SK-N-SH (cell line): ENCODE measurements at regions not wholly inside any gene's neighbourhood (a gene's known extent, or its start where the extent isn't known, plus 50 kb on each side); places are given as distances from the start of the nearest gene placed in this dataset.
A peak's percentile ranks its signal among the peaks of the same experiment; 100 is the strongest.

Experiments
- CTCF ChIA-PET: fragments of 300-600, 350-600 bp; formaldehyde crosslinking; extraction: SDS; loops from one replicate; lab custom pipeline; 2021; lab: Yijun Ruan, JAX
- POLR2A ChIA-PET: fragments of 350-600 bp; sonication (Branson Sonifier 250); formaldehyde crosslinking; extraction: SDS; loops from one replicate; lab custom pipeline; 2020; ENCODE audit warnings: antibody characterized with exemption, inconsistent platforms; lab: Yijun Ruan, JAX
- DNase-seq: peaks from one replicate; pipeline ENCODE4 v3.0.0; 2012
- H2AFZ ChIP-seq: fragments of 200-600 bp; sonication (generic); 2 replicates; pipeline ENCODE4 v1.8.1; 2016; ENCODE audit warnings: antibody characterized with exemption, mild to moderate bottlenecking, low read depth
- H3F3A ChIP-seq: fragments of 200-600 bp; sonication (generic); replicated peaks from 2 replicates; pipeline ENCODE3; 2016; ENCODE audit warnings: antibody characterized with exemption, mild to moderate bottlenecking; ENCODE audit not compliant: insufficient read depth
- H3K27ac ChIP-seq, 2 experiments: fragments of 200-500 bp in 1 of 2; fragments of 200-600 bp in 1 of 2; sonication (Bioruptor generic) in 1 of 2; sonication (generic), shearing (Covaris generic) in 1 of 2; 2 replicates each; pipeline versions ENCODE4 v1.5.1 to v1.6.1; 2014 to 2016; ENCODE audit warnings: low read depth in 2 of 2, inconsistent platforms in 1 of 2, low read length in 1 of 2, mild to moderate bottlenecking in 1 of 2, mixed read lengths in 1 of 2
- H3K27me3 ChIP-seq: fragments of 200-600 bp; sonication (generic), shearing (Covaris generic); 2 replicates; pipeline ENCODE4 v1.6.1; 2016; ENCODE audit warnings: mixed run types; ENCODE audit not compliant: insufficient read depth
- H3K36me3 ChIP-seq, 2 experiments: fragments of 200-500 bp in 1 of 2; fragments of 200-600 bp in 1 of 2; sonication (Bioruptor generic) in 1 of 2; sonication (generic) in 1 of 2; replicated peaks in 1 of 2; 2 replicates each; pipeline versions ENCODE3 to v1.5.1; 2014 to 2016; ENCODE audit warnings: low read length in 1 of 2, mild to moderate bottlenecking in 1 of 2; ENCODE audit not compliant: insufficient read depth in 2 of 2, control insufficient read depth in 1 of 2
- H3K4me1 ChIP-seq, 2 experiments: fragments of 200-500 bp in 1 of 2; fragments of 200-600 bp in 1 of 2; sonication (Bioruptor generic) in 1 of 2; sonication (generic), shearing (Covaris generic) in 1 of 2; 2 replicates each; pipeline versions ENCODE4 v1.5.1 to v1.6.1; 2014 to 2016; ENCODE audit warnings: low read depth in 1 of 2, low read length in 1 of 2, mixed run types in 1 of 2; ENCODE audit not compliant: insufficient read depth in 2 of 2, control insufficient read depth in 1 of 2
- H3K4me2 ChIP-seq: fragments of 200-600 bp; sonication (generic), shearing (Covaris generic); 2 replicates; pipeline ENCODE4 v1.6.1; 2017; ENCODE audit warnings: mixed run types
- H3K4me3 ChIP-seq, 2 experiments: fragments of 200-500 bp in 1 of 2; fragments of 200-600 bp in 1 of 2; sonication (Bioruptor generic) in 1 of 2; sonication (generic), shearing (Covaris generic) in 1 of 2; 2 replicates each; pipeline versions ENCODE4 v1.5.1 to v1.8.1; 2014 to 2016; ENCODE audit warnings: low read depth in 2 of 2, inconsistent platforms in 1 of 2, low read length in 1 of 2, mild to moderate bottlenecking in 1 of 2, mixed read lengths in 1 of 2, moderate library complexity in 1 of 2
- H3K79me2 ChIP-seq: fragments of 200-600 bp; sonication (generic); 2 replicates; pipeline ENCODE4 v1.8.1; 2017; ENCODE audit warnings: mild to moderate bottlenecking; ENCODE audit not compliant: insufficient read depth
- H3K9ac ChIP-seq: fragments of 200-600 bp; sonication (generic); 2 replicates; pipeline ENCODE4 v1.6.1; 2017; ENCODE audit warnings: mixed run types
- H3K9me2 ChIP-seq: fragments of 200-600 bp; sonication (generic); 2 replicates; pipeline ENCODE4 v1.6.1; 2017; ENCODE audit warnings: mixed run types
- H3K9me3 ChIP-seq: fragments of 200-600 bp; sonication (generic); 2 replicates; pipeline ENCODE4 v1.6.1; 2017; ENCODE audit warnings: mixed run types, mild to moderate bottlenecking, moderate library complexity
- H4K20me1 ChIP-seq: fragments of 200-600 bp; sonication (generic); 2 replicates; pipeline ENCODE4 v1.6.1; 2017; ENCODE audit warnings: mild to moderate bottlenecking, mixed run types; ENCODE audit not compliant: insufficient read depth
- ELF1 ChIP-seq: IDR thresholded peaks from 2 replicates; pipeline ENCODE4 v1.4.0; 2012
- EP300 ChIP-seq, 2 experiments: IDR thresholded peaks; 2 replicates each; pipeline versions ENCODE4 v1.4.0 to v1.6.1; 2012; ENCODE audit warnings: borderline replicate concordance in 1 of 2, low read depth in 1 of 2, low read length in 1 of 2
- FOXJ3 ChIP-seq: sonication (generic); formaldehyde crosslinking; IDR thresholded peaks from 2 replicates; pipeline ENCODE4 v1.5.1; 2020; ENCODE audit warnings: mild to moderate bottlenecking, missing genetic modification reagents
- GABPA ChIP-seq: IDR thresholded peaks from 2 replicates; pipeline ENCODE4 v1.4.0; 2012; ENCODE audit warnings: low read depth, mild to moderate bottlenecking
- IRF3 ChIP-seq: fragments of 150-350 bp; IDR thresholded peaks from 2 replicates; pipeline ENCODE4 v1.6.1; 2016; ENCODE audit warnings: mild to moderate bottlenecking, low read depth, low read length
- JUND ChIP-seq: IDR thresholded peaks from 2 replicates; pipeline ENCODE4 v1.4.0; 2012
- MAX ChIP-seq: IDR thresholded peaks from 2 replicates; pipeline ENCODE4 v1.4.0; 2012; ENCODE audit warnings: low read depth
- MEF2A ChIP-seq: IDR thresholded peaks from 2 replicates; pipeline ENCODE4 v1.4.0; 2012; ENCODE audit warnings: low read depth, borderline replicate concordance
- MXI1 ChIP-seq: IDR thresholded peaks from 2 replicates; pipeline ENCODE4 v1.6.1; 2012; ENCODE audit warnings: mild to moderate bottlenecking, low read depth, low read length, improper control_type of control experiment
- POLR2AphosphoS5 ChIP-seq: IDR thresholded peaks from 2 replicates; pipeline ENCODE4 v1.6.1; 2012; ENCODE audit warnings: low read depth, low read length
- RCOR1 ChIP-seq: fragments of 150-350 bp; IDR thresholded peaks from 2 replicates; pipeline ENCODE4 v1.6.1; 2017; ENCODE audit warnings: antibody characterized with exemption, low read length
- REST ChIP-seq: IDR thresholded peaks from 2 replicates; pipeline ENCODE4 v1.6.1; 2012; ENCODE audit warnings: mild to moderate bottlenecking, low read depth, low read length, moderate library complexity
- SIN3A ChIP-seq: IDR thresholded peaks from 2 replicates; pipeline ENCODE4 v1.6.1; 2012; ENCODE audit warnings: low read depth, mild to moderate bottlenecking, low read length, moderate library complexity, borderline replicate concordance
- SMC3 ChIP-seq: IDR thresholded peaks from 2 replicates; pipeline ENCODE4 v1.6.1; 2012; ENCODE audit warnings: low read depth, low read length, improper control_type of control experiment
- TAF1 ChIP-seq: IDR thresholded peaks from 2 replicates; pipeline ENCODE4 v1.6.1; 2012; ENCODE audit warnings: low read depth, mild to moderate bottlenecking, low read length, moderate library complexity, borderline replicate concordance
- TEAD4 ChIP-seq: IDR thresholded peaks from 2 replicates; pipeline ENCODE4 v1.4.0; 2012; ENCODE audit warnings: mild to moderate bottlenecking, borderline replicate concordance; ENCODE audit not compliant: insufficient read depth
- USF1 ChIP-seq: IDR thresholded peaks from 2 replicates; pipeline ENCODE4 v1.4.0; 2012; ENCODE audit warnings: low read depth, borderline replicate concordance
- USF2 ChIP-seq: fragments of 150-350 bp; IDR thresholded peaks from 2 replicates; pipeline ENCODE4 v1.6.1; 2017; ENCODE audit warnings: antibody characterized with exemption, low read length, low read depth, borderline replicate concordance
- YY1 ChIP-seq: IDR thresholded peaks from 2 replicates; pipeline ENCODE4 v1.4.0; 2012; ENCODE audit warnings: low read depth, mild to moderate bottlenecking
- WGBS: methylation state at CpG from one replicate; pipeline ENCODE4 v1.1.6; 2017; ENCODE audit warnings: low lambda C conversion rate; 5-methylcytosine and 5-hydroxymethylcytosine counted together

GRCh38 chr4:125591290-125591689 is 276.5 kb downstream of the FAT4 start (continued):
- TF ChIP-seq MEF2A (no peak), ELF1 (no peak), MAX (no peak), TEAD4 (no peak), USF1 (no peak), YY1 (no peak)
- TF ChIP-seq, all 33 proteins: peak for 0

GRCh38 chr4:125594056-125594602 is 279.4 kb downstream of the FAT4 start:
- H3F3A ChIP-seq, result no peaks in the 10 kb centered on the region
- H3K27me3 ChIP-seq, result no peaks in the 10 kb centered on the region
- H3K36me3 ChIP-seq, result no peaks in the 10 kb centered on the region
- H2AFZ ChIP-seq, result peak overlapping the region; percentile 3; the same call in 1 of the 2 replicates
- no peaks in the 10 kb centered on the region for H3K4me1 ChIP-seq
- no peak overlapping the region for H3K4me3 ChIP-seq
- H4K20me1 ChIP-seq, result no peaks in the 10 kb centered on the region
- no peak overlapping the region for H3K27ac ChIP-seq
- H3K9me2 ChIP-seq, result no peaks in the 10 kb centered on the region
- ChIA-PET CTCF (interaction anchor here (0.6 kb wide), 1 partner anchor 179 kb away, joined by 3 read pairs; no protein-coding TSS in a partner anchor), POLR2A (no interaction called here)
- no peak overlapping the region for H3K9ac ChIP-seq
- no peak for DNase-seq
- 84% methylated on average over 4 of the region's 4 CpGs for WGBS
- H3K4me2 ChIP-seq, result no peak overlapping the region
- H3K79me2 ChIP-seq, result no peaks in the 10 kb centered on the region
- H3K9me3 ChIP-seq, result no peaks in the 10 kb centered on the region
- TF ChIP-seq RCOR1, result no peak
- TF ChIP-seq MEF2A, result no peak
- TF ChIP-seq FOXJ3, result no peak
- TF ChIP-seq IRF3, result no peak
- TF ChIP-seq SIN3A, result no peak
- TF ChIP-seq ELF1, result no peak
- TF ChIP-seq POLR2AphosphoS5, result no peak
- no peak for TF ChIP-seq JUND
- no peak for TF ChIP-seq GABPA
- TF ChIP-seq TAF1, result no peak
- no peak for TF ChIP-seq USF1
- no peak for TF ChIP-seq MXI1
- TF ChIP-seq REST, result no peak
- no peak for TF ChIP-seq SMC3
- no peak for TF ChIP-seq EP300 (IDR thresholded peaks at IDR 0.05; ENCODE audit: borderline replicate concordance in 1 of 2, low read depth in 1 of 2, low read length in 1 of 2)
- no peak for TF ChIP-seq USF2
- TF ChIP-seq MAX, result no peak
